Cardiac muscle cell (in vitro differentiated cells and primary cell): ENCODE measurements at regions not wholly inside any gene's neighbourhood (a gene's known extent, or its start where the extent isn't known, plus 50 kb on each side); places are given as distances from the start of the nearest gene placed in this dataset.
A peak's percentile ranks its signal among the peaks of the same experiment; 100 is the strongest.

Experiments
- DNase-seq, 2 donors: peaks; one replicate each; pipeline versions ENCODE4 v3.0.0 to v3.0.0-alpha.2; 2010 to 2017; ENCODE audit warnings: low read depth in 1 of 2, low spot score in 1 of 2
- H3K27ac ChIP-seq: fragments of 200-600 bp; sonication (generic); 2 replicates; pipeline ENCODE4 v1.5.1; 2016
- H3K27me3 ChIP-seq: fragments of 200-600 bp; sonication (generic); 2 replicates; pipeline ENCODE4 v1.6.0; 2016; ENCODE audit warnings: control low read depth
- H3K36me3 ChIP-seq: fragments of 200-600 bp; sonication (generic); 2 replicates; pipeline ENCODE4 v1.5.1; 2016; ENCODE audit warnings: control low read depth
- H3K4me1 ChIP-seq: fragments of 200-600 bp; sonication (generic); 2 replicates; pipeline ENCODE4 v1.8.1; 2017; ENCODE audit warnings: low read depth, mild to moderate bottlenecking, mixed run types
- H3K4me3 ChIP-seq: fragments of 200-600 bp; sonication (generic); 2 replicates; pipeline ENCODE4 v1.5.1; 2016; ENCODE audit warnings: mild to moderate bottlenecking
- H3K9me3 ChIP-seq: fragments of 200-600 bp; sonication (generic); 2 replicates; pipeline ENCODE4 v1.5.1; 2017; ENCODE audit warnings: low read depth, mild to moderate bottlenecking, control low read depth
- CTCF ChIP-seq: IDR thresholded peaks from 2 replicates; pipeline ENCODE4 v1.5.1; 2012; ENCODE audit warnings: low read depth, mild to moderate bottlenecking, low read length

- Histone ChIP-seq H3K4me1 (no peaks in the 10 kb centered on the region), H3K9me3 (no peaks in the 10 kb centered on the region), H3K27me3 (no peaks in the 10 kb centered on the region), H3K27ac (no peak overlapping the region), H3K36me3 (no peaks in the 10 kb centered on the region), H3K4me3 (no peak overlapping the region)
- DNase-seq = no peak
- TF ChIP-seq CTCF = no peak
Measured at GRCh38 chr2:176804392-176804791, 408.2 kb upstream of the HNRNPA3 start.

DNA sequence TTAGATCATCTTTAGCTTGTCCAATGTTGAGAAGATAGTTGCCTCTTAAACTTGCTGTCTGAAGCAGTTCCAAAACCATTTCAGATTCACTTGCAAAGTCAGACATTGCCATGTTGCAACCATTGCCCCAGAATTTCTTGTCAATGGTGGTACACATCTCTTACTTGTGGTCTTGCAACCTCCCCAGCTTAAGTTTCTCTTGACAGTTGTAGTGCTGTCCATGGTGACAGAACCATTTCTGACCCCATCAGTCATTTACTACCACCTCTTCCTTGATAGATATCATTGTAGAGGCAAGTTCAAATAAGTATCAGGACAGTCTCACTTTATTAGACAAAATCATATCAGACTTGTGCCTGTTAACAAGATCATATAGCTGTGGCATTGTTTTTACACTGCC is 407.2 kb upstream of the HNRNPA3 start:
- H3K27ac ChIP-seq = no peak overlapping the region
- no peak overlapping the region for H3K4me3 ChIP-seq
- H3K36me3 ChIP-seq = no peaks in the 10 kb centered on the region

GRCh38 chr2:176812246-176812775 is 400.3 kb upstream of the HNRNPA3 start:
- TF ChIP-seq CTCF = no peak

More for the DNA sequence above, 407.2 kb upstream of the HNRNPA3 start:
- no peak for TF ChIP-seq CTCF
- Histone ChIP-seq H3K9me3 (no peaks in the 10 kb centered on the region), H3K27me3 (no peaks in the 10 kb centered on the region), H3K4me1 (no peaks in the 10 kb centered on the region)
- DNase-seq = no peak

DNA sequence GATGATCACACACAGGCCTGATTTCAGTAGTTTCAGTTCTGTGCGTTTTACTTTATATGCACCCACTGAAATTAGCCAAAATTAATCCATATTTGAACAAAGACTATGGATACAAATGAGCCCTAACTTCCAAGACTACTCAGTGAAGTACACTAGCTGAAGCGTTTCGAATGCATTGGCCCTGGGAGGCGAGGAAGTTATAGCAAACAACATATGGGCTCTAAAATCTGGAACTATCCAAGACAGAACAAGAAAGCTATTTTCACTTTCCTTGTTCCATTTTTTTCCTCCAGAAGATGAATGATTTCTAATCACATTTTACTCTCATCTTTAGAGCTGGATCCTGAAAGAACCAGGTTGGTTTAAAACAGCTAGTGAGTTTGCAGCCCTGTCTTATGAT is 399.4 kb upstream of the HNRNPA3 start:
- Histone ChIP-seq H3K27ac (no peak overlapping the region), H3K9me3 (no peaks in the 10 kb centered on the region), H3K36me3 (no peaks in the 10 kb centered on the region), H3K27me3 (no peaks in the 10 kb centered on the region), H3K4me3 (no peak overlapping the region), H3K4me1 (peaks cover 10% of the 10 kb centered on the region)
- no peak for DNase-seq
- no peak for TF ChIP-seq CTCF

More at GRCh38 chr2:176812246-176812775, 400.3 kb upstream of the HNRNPA3 start:
- DNase-seq = no peak
- Histone ChIP-seq H3K27me3 (no peaks in the 10 kb centered on the region), H3K4me3 (no peak overlapping the region), H3K27ac (no peak overlapping the region), H3K36me3 (no peaks in the 10 kb centered on the region), H3K9me3 (no peaks in the 10 kb centered on the region), H3K4me1 (peaks cover 10% of the 10 kb centered on the region)

DNA sequence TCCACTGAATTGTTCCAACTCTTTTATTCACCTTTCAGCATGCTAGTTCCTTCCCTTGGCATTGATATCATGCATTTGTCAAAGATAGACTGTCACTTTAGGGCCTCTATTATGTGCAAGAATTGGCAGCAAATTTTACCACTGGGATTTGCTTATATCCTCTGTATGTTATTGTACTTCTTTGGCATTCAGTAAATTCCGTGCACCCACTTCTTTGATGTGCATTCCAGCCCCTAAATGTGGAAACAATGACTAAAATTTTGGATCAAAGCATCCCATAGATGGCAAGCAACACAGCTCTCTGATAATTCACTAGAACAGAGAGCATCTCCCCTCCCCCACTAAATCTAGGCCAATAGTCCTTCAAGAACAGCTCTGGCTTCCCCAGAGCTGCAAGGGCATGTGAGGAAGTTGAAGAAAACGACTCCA is 399.0 kb upstream of the HNRNPA3 start:
- Histone ChIP-seq H3K27me3 (no peaks in the 10 kb centered on the region), H3K27ac (no peak overlapping the region), H3K4me1 (peaks cover 10% of the 10 kb centered on the region), H3K9me3 (no peaks in the 10 kb centered on the region), H3K4me3 (no peak overlapping the region), H3K36me3 (no peaks in the 10 kb centered on the region)
- DNase-seq = peak in 1 of 2 donors; percentile 21
- TF ChIP-seq CTCF = no peak
